OCI-LY7 (cell line): ENCODE measurements at regions not wholly inside any gene's neighbourhood (a gene's known extent, or its start where the extent isn't known, plus 50 kb on each side); places are given as distances from the start of the nearest gene placed in this dataset.

Source experiments
- BruUV-seq: library from RNA; stranded (reverse); fragments of 400-500 nt; replicated peaks from 2 replicates; lab custom pipeline; 2021; lab: Mats Ljungman, UMichigan
- CTCF ChIA-PET: fragments of 300-600 bp; sonication (Branson Sonifier 250); formaldehyde crosslinking; loops from one replicate; lab custom pipeline; 2022; ENCODE audit warnings: antibody characterized with exemption; ENCODE audit not compliant: unreplicated experiment; lab: Charles Lee
- POLR2A ChIA-PET: fragments of 300-600 bp; sonication (Branson Sonifier 250); formaldehyde crosslinking; loops from one replicate; lab custom pipeline; 2022; ENCODE audit warnings: antibody characterized with exemption; lab: Charles Lee
- DNase-seq: peaks from one replicate; pipeline ENCODE4 v3.0.0-alpha.2; 2015; ENCODE audit warnings: low spot score
- H2AFZ ChIP-seq: fragments of 200-600 bp; sonication (generic), shearing (Covaris generic); 2 replicates; pipeline ENCODE4 v1.6.1; 2014; ENCODE audit warnings: mild to moderate bottlenecking, antibody characterized with exemption, low read length, moderate library complexity
- H3K27ac ChIP-seq: fragments of 200-600 bp; sonication (generic); 2 replicates; pipeline ENCODE4 v1.5.1; 2014; ENCODE audit warnings: mixed run types, low read depth, mild to moderate bottlenecking, moderate library complexity, low read length, inconsistent platforms; ENCODE audit not compliant: poor library complexity, severe bottlenecking
- H3K36me3 ChIP-seq: fragments of 200-600 bp; sonication (generic); 2 replicates; pipeline ENCODE4 v1.6.1; 2014; ENCODE audit warnings: mild to moderate bottlenecking, antibody characterized with exemption, low read length, moderate library complexity, mixed read lengths; ENCODE audit not compliant: insufficient read depth
- H3K4me1 ChIP-seq: fragments of 200-600 bp; sonication (generic); 2 replicates; pipeline ENCODE4 v1.5.1; 2014; ENCODE audit warnings: mild to moderate bottlenecking, low read length; ENCODE audit not compliant: insufficient read depth, poor library complexity, severe bottlenecking
- H3K4me2 ChIP-seq: fragments of 200-600 bp; sonication (generic); 2 replicates; pipeline ENCODE4 v1.6.1; 2014; ENCODE audit warnings: mild to moderate bottlenecking, low read length
- H3K4me3 ChIP-seq: fragments of 200-600 bp; sonication (generic); 2 replicates; pipeline ENCODE4 v1.5.1; 2014; ENCODE audit warnings: mild to moderate bottlenecking, low read depth, low read length; ENCODE audit not compliant: poor library complexity, severe bottlenecking
- H3K79me2 ChIP-seq: fragments of 200-600 bp; sonication (generic); 2 replicates; pipeline ENCODE4 v1.6.1; 2016; ENCODE audit warnings: low read depth, mild to moderate bottlenecking, low read length, moderate library complexity, mixed read lengths; ENCODE audit not compliant: insufficient read depth
- H3K9me2 ChIP-seq: fragments of 200-600 bp; sonication (generic); 2 replicates; pipeline ENCODE4 v1.6.1; 2016; ENCODE audit warnings: mild to moderate bottlenecking, low read length, mixed read lengths; ENCODE audit not compliant: insufficient read depth
- H3K9me3 ChIP-seq: fragments of 200-600 bp; sonication (generic); 2 replicates; pipeline ENCODE4 v1.6.1; 2014; ENCODE audit warnings: mild to moderate bottlenecking, mixed run types, low read length, mixed read lengths
- H4K20me1 ChIP-seq: fragments of 200-600 bp; sonication (generic); 2 replicates; pipeline ENCODE4 v1.6.1; 2014; ENCODE audit warnings: mild to moderate bottlenecking, antibody characterized with exemption, low read length, moderate library complexity, mixed read lengths; ENCODE audit not compliant: insufficient read depth
- CTCF ChIP-seq: fragments of 200-600 bp; sonication (generic); conservative IDR thresholded peaks from 2 replicates; pipeline ENCODE4 v1.5.1; 2014; ENCODE audit warnings: mild to moderate bottlenecking, antibody characterized with exemption, low read length, moderate library complexity, mixed read lengths
- EZH2phosphoT487 ChIP-seq: fragments of 200-600 bp; sonication (generic); IDR thresholded peaks from 2 replicates; pipeline ENCODE4 v1.6.1; 2018; ENCODE audit warnings: low read depth, borderline replicate concordance, mild to moderate bottlenecking, mixed run types, antibody characterized with exemption, low read length, moderate library complexity, mixed read lengths
- intact Hi-C: fragments of 100-400 bp; cut with micrococcal nuclease; formaldehyde crosslinking; loops from one replicate; pipeline ENCODE4 v1.10.0; 2022; ENCODE audit not compliant: unreplicated experiment

GRCh38 chr7:131002600-131002999 is 268.6 kb upstream of the KLF14 start:
- Histone ChIP-seq H3K36me3 (peaks cover 23% of the 10 kb centered on the region), H3K4me3 (no peak overlapping the region), H3K27ac (no peak overlapping the region), H2AFZ (no peak overlapping the region), H3K4me1 (peaks cover 6% of the 10 kb centered on the region), H3K9me3 (no peaks in the 10 kb centered on the region), H4K20me1 (no peaks in the 10 kb centered on the region; the same call in 1 of the 2 replicates), H3K79me2 (peaks cover 8% of the 10 kb centered on the region; the same call in 1 of the 2 replicates), H3K4me2 (no peak overlapping the region), H3K9me2 (no peaks in the 10 kb centered on the region)
- TF ChIP-seq CTCF = no peak
- no peak for TF ChIP-seq EZH2phosphoT487
- BruUV-seq = no TSS peak
- CTCF ChIA-PET = no interaction called here
- POLR2A ChIA-PET = interaction anchor here (0.6 to 2.0 kb wide), 9 partner anchors 14 to 489 kb away, joined by 3 to 8 read pairs (median 4); no protein-coding TSS in a partner anchor
- no peak for DNase-seq
- intact Hi-C loops = no loop called here

- Histone ChIP-seq H3K9me2 (no peaks in the 10 kb centered on the region), H2AFZ (no peak overlapping the region), H3K4me2 (no peak overlapping the region), H3K9me3 (no peaks in the 10 kb centered on the region), H3K4me1 (peaks cover 10% of the 10 kb centered on the region), H4K20me1 (no peaks in the 10 kb centered on the region; the same call in 1 of the 2 replicates), H3K79me2 (peaks cover 13% of the 10 kb centered on the region; the same call in 1 of the 2 replicates), H3K36me3 (peaks cover 19% of the 10 kb centered on the region), H3K4me3 (no peak overlapping the region), H3K27ac (no peak overlapping the region)
- no TSS peak for BruUV-seq
- TF ChIP-seq CTCF (no peak), EZH2phosphoT487 (no peak)
- DNase-seq = no peak
- intact Hi-C loops = no loop called here
- ChIA-PET CTCF (no interaction called here), POLR2A (interaction anchor here (0.9 to 2.0 kb wide), 5 partner anchors 9 to 488 kb away, joined by 3 to 8 read pairs (median 4); no protein-coding TSS in a partner anchor)
Measured at GRCh38 chr7:131003634-131004033, 269.6 kb upstream of the KLF14 start.

GRCh38 chr7:131004371-131004770 is 270.4 kb upstream of the KLF14 start:
- TF ChIP-seq CTCF (no peak), EZH2phosphoT487 (no peak)
- H3K4me1 ChIP-seq = peaks cover 11% of the 10 kb centered on the region
- intact Hi-C loops = no loop called here
- no peaks in the 10 kb centered on the region for H3K9me2 ChIP-seq
- peaks cover 14% of the 10 kb centered on the region for H3K36me3 ChIP-seq
- no peak overlapping the region for H3K4me2 ChIP-seq
- H3K27ac ChIP-seq = no peak overlapping the region
- POLR2A ChIA-PET = interaction anchor here (0.9 to 2.0 kb wide), 4 partner anchors 9 to 23 kb away, joined by 3 to 8 read pairs (median 5); no protein-coding TSS in a partner anchor
- peaks cover 13% of the 10 kb centered on the region; the same call in 1 of the 2 replicates for H3K79me2 ChIP-seq
- DNase-seq = no peak
- no peaks in the 10 kb centered on the region; the same call in 1 of the 2 replicates for H4K20me1 ChIP-seq
- no peak overlapping the region for H2AFZ ChIP-seq
- no peaks in the 10 kb centered on the region for H3K9me3 ChIP-seq
- BruUV-seq = no TSS peak
- CTCF ChIA-PET = no interaction called here
- H3K4me3 ChIP-seq = no peak overlapping the region
